KMS-11 (cell line): ENCODE measurements at regions not wholly inside any gene's neighbourhood (a gene's known extent, or its start where the extent isn't known, plus 50 kb on each side); places are given as distances from the start of the nearest gene placed in this dataset.

Source experiments
- H2AFZ ChIP-seq: fragments of 200-600 bp; sonication (generic); 2 replicates; pipeline ENCODE4 v1.6.1; 2016; ENCODE audit warnings: antibody characterized with exemption, mixed run types, low read depth
- H3K27ac ChIP-seq: fragments of 200-600 bp; sonication (generic); 2 replicates; pipeline ENCODE4 v1.6.1; 2016; ENCODE audit warnings: mild to moderate bottlenecking, mixed run types
- H3K27me3 ChIP-seq: fragments of 200-600 bp; sonication (generic); 2 replicates; pipeline ENCODE4 v1.6.1; 2017; ENCODE audit warnings: mild to moderate bottlenecking, low read depth, mixed run types, moderate library complexity; ENCODE audit not compliant: insufficient read depth
- H3K36me3 ChIP-seq: fragments of 200-600 bp; sonication (generic); 2 replicates; pipeline ENCODE4 v1.6.1; 2017; ENCODE audit warnings: mild to moderate bottlenecking, mixed run types; ENCODE audit not compliant: insufficient read depth
- H3K4me1 ChIP-seq: fragments of 200-600 bp; sonication (generic); 2 replicates; pipeline ENCODE4 v1.6.1; 2016; ENCODE audit warnings: mild to moderate bottlenecking, low read depth, mixed run types; ENCODE audit not compliant: poor library complexity, severe bottlenecking
- H3K4me2 ChIP-seq: fragments of 200-600 bp; sonication (generic); 2 replicates; pipeline ENCODE4 v1.7.0; 2016; ENCODE audit warnings: mild to moderate bottlenecking, mixed run types
- H3K4me3 ChIP-seq: fragments of 200-600 bp; sonication (generic); IDR thresholded peaks from 2 replicates; pipeline ENCODE4 v1.6.1; 2017; ENCODE audit warnings: low read depth, low read length, mixed read lengths; ENCODE audit not compliant: insufficient read depth
- H3K79me2 ChIP-seq: fragments of 200-600 bp; sonication (generic); 2 replicates; pipeline ENCODE4 v1.6.1; 2016; ENCODE audit warnings: low read depth, mixed run types; ENCODE audit not compliant: insufficient read depth
- H3K9ac ChIP-seq: fragments of 200-600 bp; sonication (generic); 2 replicates; pipeline ENCODE4 v1.6.1; 2016; ENCODE audit warnings: mild to moderate bottlenecking, mixed run types
- H4K20me1 ChIP-seq: fragments of 200-600 bp; sonication (generic); 2 replicates; pipeline ENCODE4 v1.6.1; 2016; ENCODE audit warnings: mild to moderate bottlenecking, mixed run types; ENCODE audit not compliant: insufficient read depth
- TF ChIP-seq, protein P1 (sequence below): fragments of 200-600 bp; sonication (generic); conservative IDR thresholded peaks from 2 replicates; pipeline ENCODE4 v1.6.1; 2017; ENCODE audit warnings: low read depth, mild to moderate bottlenecking, antibody characterized with exemption, low read length, moderate library complexity, mixed read lengths

DNA sequence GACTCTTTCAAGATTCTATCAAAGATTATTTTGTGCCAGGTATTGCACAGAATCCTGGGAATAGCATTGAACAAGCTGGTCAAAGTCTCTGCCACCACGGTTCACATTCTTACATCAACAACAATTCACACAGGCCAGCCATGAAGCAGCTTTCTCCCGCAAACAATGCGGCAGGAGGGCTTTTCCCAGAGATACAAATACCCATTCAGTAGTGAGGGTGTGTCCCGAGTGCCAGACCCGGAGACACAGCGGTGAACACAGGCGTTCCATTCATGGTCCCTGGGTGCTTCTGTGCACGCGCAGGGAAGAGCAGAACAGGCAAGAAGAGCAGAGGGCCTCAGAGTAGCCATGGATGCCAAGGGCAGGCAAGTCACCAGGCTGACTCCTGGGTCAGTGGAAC lies 83.3 kb upstream of the PDE10A start:
- Histone ChIP-seq H3K4me3 (no peak overlapping the region), H4K20me1 (no peaks in the 10 kb centered on the region), H3K36me3 (no peaks in the 10 kb centered on the region), H3K27me3 (no peaks in the 10 kb centered on the region), H3K79me2 (no peaks in the 10 kb centered on the region), H3K4me2 (no peak overlapping the region), H2AFZ (no peak overlapping the region), H3K4me1 (no peaks in the 10 kb centered on the region), H3K9ac (no peak overlapping the region), H3K27ac (no peak overlapping the region)
- TF ChIP-seq, protein P1, sequence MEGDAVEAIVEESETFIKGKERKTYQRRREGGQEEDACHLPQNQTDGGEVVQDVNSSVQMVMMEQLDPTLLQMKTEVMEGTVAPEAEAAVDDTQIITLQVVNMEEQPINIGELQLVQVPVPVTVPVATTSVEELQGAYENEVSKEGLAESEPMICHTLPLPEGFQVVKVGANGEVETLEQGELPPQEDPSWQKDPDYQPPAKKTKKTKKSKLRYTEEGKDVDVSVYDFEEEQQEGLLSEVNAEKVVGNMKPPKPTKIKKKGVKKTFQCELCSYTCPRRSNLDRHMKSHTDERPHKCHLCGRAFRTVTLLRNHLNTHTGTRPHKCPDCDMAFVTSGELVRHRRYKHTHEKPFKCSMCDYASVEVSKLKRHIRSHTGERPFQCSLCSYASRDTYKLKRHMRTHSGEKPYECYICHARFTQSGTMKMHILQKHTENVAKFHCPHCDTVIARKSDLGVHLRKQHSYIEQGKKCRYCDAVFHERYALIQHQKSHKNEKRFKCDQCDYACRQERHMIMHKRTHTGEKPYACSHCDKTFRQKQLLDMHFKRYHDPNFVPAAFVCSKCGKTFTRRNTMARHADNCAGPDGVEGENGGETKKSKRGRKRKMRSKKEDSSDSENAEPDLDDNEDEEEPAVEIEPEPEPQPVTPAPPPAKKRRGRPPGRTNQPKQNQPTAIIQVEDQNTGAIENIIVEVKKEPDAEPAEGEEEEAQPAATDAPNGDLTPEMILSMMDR, result no peak

DNA sequence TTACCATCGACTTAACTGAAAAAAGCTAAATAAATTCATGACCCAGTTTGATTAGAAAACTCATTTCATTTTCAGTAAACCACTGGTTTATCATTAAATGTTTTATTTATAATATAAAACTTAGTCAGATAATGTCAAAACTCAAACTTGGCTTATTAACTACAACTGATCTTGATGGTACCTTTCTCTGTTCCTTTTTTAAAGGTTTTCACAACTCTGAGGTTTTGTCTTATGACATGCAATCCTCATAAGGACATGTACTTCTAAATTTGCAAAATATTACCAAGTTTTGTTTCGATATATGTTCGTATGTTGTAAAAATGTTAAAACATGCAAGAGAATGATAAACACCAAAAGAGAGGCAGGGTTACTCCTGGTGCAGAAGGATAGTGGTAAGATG lies 82.5 kb upstream of the PDE10A start:
- no peak overlapping the region for H3K4me2 ChIP-seq

DNA sequence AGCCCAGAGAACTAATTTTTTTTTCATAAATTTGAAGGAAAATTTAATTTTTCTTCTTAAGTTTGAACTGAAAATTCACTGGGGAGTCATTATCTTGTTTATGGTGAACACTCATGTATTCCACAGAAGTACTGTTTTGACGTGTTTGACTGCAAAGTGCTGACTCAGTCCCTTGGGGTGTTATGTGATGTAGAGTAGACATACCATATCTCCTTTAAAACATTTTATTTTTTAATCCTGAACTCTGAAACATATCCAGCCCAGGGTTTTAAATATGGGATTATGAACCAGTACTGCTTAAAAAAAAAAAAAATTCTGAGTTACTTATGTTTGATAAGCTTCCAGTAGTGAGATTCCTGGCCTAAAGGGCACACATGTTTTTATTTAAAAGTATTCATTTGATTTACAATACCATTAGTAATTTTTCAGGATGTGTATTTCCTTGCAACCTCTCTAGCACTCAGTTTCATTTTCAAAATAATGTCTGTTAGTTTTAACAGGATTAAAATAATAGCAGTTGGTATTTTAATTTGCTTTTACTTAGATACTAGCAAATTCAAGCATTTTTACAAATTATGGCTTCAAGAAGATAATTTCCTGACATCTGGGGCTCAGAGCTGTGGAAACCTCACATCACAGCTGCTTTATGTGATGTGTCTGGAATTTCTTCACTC lies 81.7 kb upstream of the PDE10A start:
- H3K36me3 ChIP-seq, result no peaks in the 10 kb centered on the region
- H3K27ac ChIP-seq, result no peak overlapping the region
- no peak overlapping the region for H3K9ac ChIP-seq
- no peak overlapping the region for H3K4me2 ChIP-seq
- TF ChIP-seq, protein P1, result no peak
- H3K27me3 ChIP-seq, result no peaks in the 10 kb centered on the region
- no peak overlapping the region for H3K4me3 ChIP-seq
- H3K4me1 ChIP-seq, result no peaks in the 10 kb centered on the region
- H2AFZ ChIP-seq, result no peak overlapping the region
- no peaks in the 10 kb centered on the region for H4K20me1 ChIP-seq
- H3K79me2 ChIP-seq, result no peaks in the 10 kb centered on the region

More for the DNA sequence above, 82.5 kb upstream of the PDE10A start:
- Histone ChIP-seq H3K79me2 (no peaks in the 10 kb centered on the region), H3K9ac (no peak overlapping the region), H3K27ac (no peak overlapping the region), H3K4me3 (no peak overlapping the region), H3K27me3 (no peaks in the 10 kb centered on the region), H3K36me3 (no peaks in the 10 kb centered on the region), H2AFZ (no peak overlapping the region), H3K4me1 (no peaks in the 10 kb centered on the region), H4K20me1 (no peaks in the 10 kb centered on the region)
- TF ChIP-seq, protein P1, result no peak

DNA sequence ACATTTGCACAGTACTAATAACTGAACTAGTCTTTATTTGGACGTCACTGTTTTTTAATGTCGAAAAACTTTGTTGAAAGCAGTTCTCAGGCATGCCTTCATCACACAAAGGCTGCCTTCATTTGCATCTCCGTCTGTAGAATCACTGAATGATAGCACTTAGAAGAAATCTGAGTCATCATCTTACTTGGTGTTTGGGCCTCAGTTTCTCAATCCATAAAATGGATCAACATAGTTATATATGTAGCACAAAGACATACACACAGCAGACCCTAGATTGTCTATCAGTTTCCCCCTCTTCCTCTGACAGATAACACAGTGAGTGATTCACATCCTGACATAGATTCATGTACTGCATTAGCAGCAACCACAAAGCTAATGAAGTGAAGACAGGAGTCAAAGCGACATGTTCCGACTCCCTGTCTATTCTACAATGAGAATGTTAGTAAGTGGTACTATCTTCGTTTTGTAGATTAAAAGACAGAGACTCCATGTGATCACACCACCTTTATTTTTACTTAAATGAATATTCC lies 80.4 kb upstream of the PDE10A start:
- no peak overlapping the region for H3K4me2 ChIP-seq
- TF ChIP-seq, protein P1, result no peak
- H3K4me1 ChIP-seq, result no peaks in the 10 kb centered on the region
- no peak overlapping the region for H3K9ac ChIP-seq
- H3K36me3 ChIP-seq, result no peaks in the 10 kb centered on the region
- no peaks in the 10 kb centered on the region for H3K27me3 ChIP-seq
- no peaks in the 10 kb centered on the region for H4K20me1 ChIP-seq
- H2AFZ ChIP-seq, result no peak overlapping the region
- no peak overlapping the region for H3K27ac ChIP-seq
- H3K4me3 ChIP-seq, result no peak overlapping the region
- no peaks in the 10 kb centered on the region for H3K79me2 ChIP-seq
